Spinal cord (tissue), 9 donors: ENCODE measurements at regions not wholly inside any gene's neighbourhood (a gene's known extent, or its start where the extent isn't known, plus 50 kb on each side); places are given as distances from the start of the nearest gene placed in this dataset.

Experiments used
- DNase-seq, 6 donors: peaks; one replicate each; pipeline versions ENCODE4 v3.0.0 to v3.0.0-alpha.2; 2013 to 2015; ENCODE audit warnings: low spot score in 6 of 6, low read depth in 4 of 6
- H3K27ac ChIP-seq: one replicate; pipeline ENCODE4 v1.5.1; 2013; ENCODE audit warnings: low read depth, low read length, control low read depth
- H3K27me3 ChIP-seq: one replicate; pipeline ENCODE4 v1.6.1; 2013; ENCODE audit warnings: low read length; ENCODE audit not compliant: control insufficient read depth, insufficient read depth
- H3K36me3 ChIP-seq: one replicate; pipeline ENCODE4 v1.6.1; 2013; ENCODE audit warnings: low read length; ENCODE audit not compliant: control insufficient read depth, insufficient read depth
- H3K4me1 ChIP-seq: one replicate; pipeline ENCODE4 v1.6.1; 2013; ENCODE audit warnings: low read length; ENCODE audit not compliant: control insufficient read depth, insufficient read depth
- H3K4me3 ChIP-seq: one replicate; pipeline ENCODE4 v1.5.1; 2013; ENCODE audit warnings: low read depth, low read length, control low read depth
- H3K9me3 ChIP-seq: one replicate; pipeline ENCODE4 v1.6.1; 2013; ENCODE audit warnings: low read length; ENCODE audit not compliant: control insufficient read depth, insufficient read depth
- WGBS: methylation state at CpG from one replicate; pipeline ENCODE4 v1.1.5; 2013; ENCODE audit warnings: missing lambda C conversion rate; ENCODE audit not compliant: insufficient coverage; 5-methylcytosine and 5-hydroxymethylcytosine counted together
- donor health status: healthy.

DNA sequence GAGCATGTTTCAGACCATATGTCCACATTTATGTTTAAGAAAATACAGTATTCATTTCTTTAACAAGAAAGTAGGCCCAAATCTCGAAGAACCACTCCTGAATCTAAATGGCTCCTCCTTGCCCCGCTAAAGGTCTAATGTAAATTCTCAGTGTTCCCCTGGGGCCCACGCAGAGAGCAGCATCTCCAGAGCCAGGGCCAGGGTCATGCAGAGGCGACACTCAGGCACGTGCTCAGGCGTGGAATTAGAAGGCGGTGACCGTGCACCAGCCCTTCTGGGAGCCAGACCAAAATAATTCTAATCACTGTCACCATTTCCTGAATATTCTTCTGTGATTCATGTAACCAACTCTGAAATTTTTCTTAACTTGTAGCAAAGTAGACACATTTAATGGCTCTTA is 68.3 kb upstream of the MYT1L start:
- WGBS = 75% methylated on average over 8 of the region's 8 CpGs
- no peaks in the 10 kb centered on the region for H3K9me3 ChIP-seq
- H3K36me3 ChIP-seq = no peaks in the 10 kb centered on the region
- no peak overlapping the region for H3K27ac ChIP-seq
- H3K4me1 ChIP-seq = no peaks in the 10 kb centered on the region
- H3K27me3 ChIP-seq = no peaks in the 10 kb centered on the region
- DNase-seq = no peak
- H3K4me3 ChIP-seq = no peak overlapping the region

DNA sequence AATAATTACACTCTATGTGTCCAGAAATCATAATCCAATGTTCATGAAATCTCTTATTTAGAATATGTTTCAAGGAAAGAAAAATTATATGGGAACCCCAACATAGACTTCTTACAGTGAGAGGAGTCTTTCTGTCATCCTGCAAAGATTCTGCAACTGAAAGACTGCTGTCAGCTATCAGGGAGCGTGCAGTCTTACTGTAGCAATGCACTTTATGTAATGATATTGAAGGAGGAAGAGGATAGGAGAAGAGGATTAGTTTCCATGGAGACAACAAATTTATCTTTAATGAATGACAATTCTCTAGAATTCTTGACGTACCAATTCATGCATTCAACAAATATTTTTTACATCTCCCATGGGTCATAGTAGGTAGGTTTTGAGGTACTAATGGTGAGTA is 61.3 kb upstream of the MYT1L start:
- DNase-seq = peak in 1 of 6 donors; percentile 44
- peaks cover 2% of the 10 kb centered on the region for H3K9me3 ChIP-seq
- H3K4me1 ChIP-seq = no peaks in the 10 kb centered on the region
- no peaks in the 10 kb centered on the region for H3K27me3 ChIP-seq
- H3K4me3 ChIP-seq = no peak overlapping the region
- H3K36me3 ChIP-seq = no peaks in the 10 kb centered on the region
- WGBS = no CpG with 5 or more reads among the region's 2 CpGs
- H3K27ac ChIP-seq = no peak overlapping the region

DNA sequence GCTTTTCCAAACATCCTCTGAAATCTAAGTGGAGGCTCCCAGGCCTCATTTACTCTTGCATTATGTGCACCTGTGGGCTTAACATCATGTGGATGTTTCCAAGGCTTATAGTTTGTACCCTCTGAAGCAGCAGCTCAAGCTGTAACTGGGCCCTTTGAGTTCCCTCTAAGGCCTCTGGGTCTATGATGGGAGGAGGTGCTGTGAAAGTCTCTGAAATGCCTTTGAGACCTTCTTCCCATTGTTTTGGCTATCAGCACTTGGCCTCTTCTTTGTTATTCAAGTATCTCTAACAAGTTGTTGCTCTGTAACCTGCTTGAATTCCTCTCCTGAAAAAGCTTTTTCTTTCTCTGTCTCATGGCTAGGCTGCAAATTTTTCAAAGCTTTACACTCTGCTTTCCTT is 58.1 kb upstream of the MYT1L start:
- Histone ChIP-seq H3K36me3 (no peaks in the 10 kb centered on the region), H3K4me1 (no peaks in the 10 kb centered on the region), H3K27me3 (no peaks in the 10 kb centered on the region), H3K9me3 (peaks cover 2% of the 10 kb centered on the region), H3K4me3 (no peak overlapping the region), H3K27ac (no peak overlapping the region)
- DNase-seq = no peak
